VCaP (cell line): ENCODE measurements at regions not wholly inside any gene's neighbourhood (a gene's known extent, or its start where the extent isn't known, plus 50 kb on each side); places are given as distances from the start of the nearest gene placed in this dataset.

Experiments used
- H3K27ac ChIP-seq: fragments of 450-650 bp; 2 replicates; pipeline ENCODE4 v1.5.1; 2017
- CTCF ChIP-seq: fragments of 450-650 bp; conservative IDR thresholded peaks from 2 replicates; pipeline ENCODE4 v1.5.1; 2017; ENCODE audit warnings: mild to moderate bottlenecking, moderate library complexity

GRCh38 chr9:550333-550732 is 291.2 kb upstream of the DMRT1 start:
- TF ChIP-seq CTCF = no peak

DNA sequence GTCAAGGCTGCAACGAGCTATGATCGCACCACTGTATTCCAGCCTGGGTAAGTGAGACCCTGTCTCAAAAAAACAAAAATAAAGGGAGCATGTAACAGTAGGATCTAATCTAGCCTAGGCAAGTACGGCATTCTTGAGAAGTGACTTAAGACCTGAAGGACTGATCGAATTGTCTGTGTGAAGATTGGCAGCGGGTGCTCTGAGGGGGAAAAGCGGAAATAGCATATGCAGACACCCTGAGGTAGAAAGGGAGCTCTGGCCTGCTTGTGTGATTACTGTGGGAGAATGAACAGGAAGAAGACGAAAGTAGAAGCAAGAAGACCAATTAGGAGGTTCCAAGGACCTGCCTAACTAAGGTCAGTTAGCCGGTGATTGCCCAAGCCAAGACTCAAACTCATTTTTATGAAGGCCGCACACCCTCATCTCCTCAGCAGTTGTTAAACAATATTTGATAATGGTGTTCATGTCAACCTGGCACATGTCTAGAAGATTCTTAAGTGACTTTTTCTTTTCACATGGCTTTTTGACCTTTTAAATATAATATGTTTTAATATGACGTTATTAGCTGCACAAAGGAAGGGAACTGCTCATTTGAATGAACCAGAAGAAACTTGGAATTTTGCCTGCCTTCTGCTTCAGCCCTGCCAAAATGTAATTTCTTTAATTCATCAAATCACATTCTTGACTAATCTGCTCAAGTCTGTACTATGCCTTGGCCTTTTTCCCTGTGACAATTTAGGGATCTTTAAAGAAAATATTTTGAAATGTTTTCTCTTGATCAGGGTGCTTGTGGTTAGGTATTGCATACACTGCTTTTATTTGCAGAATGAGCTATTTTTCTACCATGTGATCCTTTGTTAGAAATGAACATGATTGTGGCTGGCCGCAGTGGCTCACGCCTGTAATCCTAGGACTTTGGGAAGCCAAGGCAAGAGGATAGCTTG is 289.2 kb upstream of the DMRT1 start:
- H3K27ac ChIP-seq = no peak overlapping the region
- TF ChIP-seq CTCF = no peak

More at GRCh38 chr9:550333-550732, 291.2 kb upstream of the DMRT1 start:
- H3K27ac ChIP-seq = no peak overlapping the region

- no peak overlapping the region for H3K27ac ChIP-seq
- no peak for TF ChIP-seq CTCF
Measured at GRCh38 chr9:555493-555892, 286.0 kb upstream of the DMRT1 start.

DNA sequence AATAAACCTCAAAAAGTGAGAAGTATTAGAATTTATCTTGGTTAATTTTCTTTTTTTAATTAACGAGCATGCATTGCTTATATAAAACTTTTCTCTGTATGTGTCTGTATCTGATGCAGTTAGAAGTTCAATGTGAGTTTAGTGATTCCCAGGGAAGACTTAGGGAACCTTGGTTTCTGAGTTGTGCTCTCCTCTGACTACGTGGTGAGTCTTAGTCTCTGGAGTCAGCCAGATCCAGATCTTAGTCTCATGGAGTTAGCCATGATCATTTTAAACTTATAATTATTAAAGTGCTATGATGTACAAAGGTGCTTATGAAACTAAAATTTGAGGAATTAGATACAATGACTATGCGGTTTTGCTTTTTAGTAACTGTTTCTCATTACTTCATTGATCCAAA is 285.3 kb upstream of the DMRT1 start:
- no peak for TF ChIP-seq CTCF
- no peak overlapping the region for H3K27ac ChIP-seq

DNA sequence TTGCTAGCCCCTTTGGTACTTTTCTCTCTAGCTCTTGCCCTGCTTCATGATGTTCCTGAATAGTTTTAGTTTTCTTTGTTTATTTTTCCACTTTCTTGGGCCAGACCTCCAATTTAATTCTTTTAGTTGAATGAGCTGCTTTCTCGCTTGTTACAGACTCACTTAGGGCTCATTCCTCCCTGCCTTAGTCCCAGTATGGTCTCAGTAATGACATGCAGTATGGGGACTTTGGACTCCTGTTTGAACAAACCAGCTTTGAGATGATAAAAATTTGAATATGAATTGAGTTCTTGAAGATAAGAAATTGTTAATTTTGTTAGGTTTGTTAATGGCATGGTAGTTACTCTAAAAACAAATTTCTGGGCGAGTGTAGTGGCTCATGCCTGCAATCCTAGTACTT is 284.8 kb upstream of the DMRT1 start:
- TF ChIP-seq CTCF = no peak
- no peak overlapping the region for H3K27ac ChIP-seq

DNA sequence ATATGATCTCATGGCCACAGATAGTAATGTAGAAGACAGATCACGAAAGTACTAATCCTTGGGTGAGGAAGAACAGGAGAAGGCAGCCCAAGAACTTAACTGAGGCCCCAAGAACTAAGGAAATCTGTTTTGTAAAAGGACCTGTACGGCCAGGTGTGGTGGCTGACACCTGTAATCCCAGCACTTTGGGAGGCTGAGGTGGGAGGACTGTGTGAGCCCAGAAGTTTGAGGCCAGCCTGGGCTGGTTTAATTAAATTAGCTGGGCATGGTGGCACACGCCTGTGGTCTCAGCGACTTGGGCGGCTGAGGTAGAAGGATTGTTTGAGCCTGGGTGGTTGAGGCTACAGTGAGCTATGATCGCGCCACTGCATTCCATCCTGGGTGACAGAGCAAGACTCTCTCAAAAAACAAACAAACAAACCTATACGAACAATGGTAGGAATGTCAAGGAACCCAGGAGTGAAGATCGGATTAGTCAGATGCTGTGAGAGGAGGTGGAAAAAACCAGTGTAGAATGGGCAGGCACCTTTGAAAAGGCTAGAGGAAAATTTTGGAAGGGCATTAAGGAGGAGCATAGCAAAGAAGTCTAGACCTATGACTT is 283.8 kb upstream of the DMRT1 start:
- H3K27ac ChIP-seq = no peak overlapping the region
- TF ChIP-seq CTCF = no peak

DNA sequence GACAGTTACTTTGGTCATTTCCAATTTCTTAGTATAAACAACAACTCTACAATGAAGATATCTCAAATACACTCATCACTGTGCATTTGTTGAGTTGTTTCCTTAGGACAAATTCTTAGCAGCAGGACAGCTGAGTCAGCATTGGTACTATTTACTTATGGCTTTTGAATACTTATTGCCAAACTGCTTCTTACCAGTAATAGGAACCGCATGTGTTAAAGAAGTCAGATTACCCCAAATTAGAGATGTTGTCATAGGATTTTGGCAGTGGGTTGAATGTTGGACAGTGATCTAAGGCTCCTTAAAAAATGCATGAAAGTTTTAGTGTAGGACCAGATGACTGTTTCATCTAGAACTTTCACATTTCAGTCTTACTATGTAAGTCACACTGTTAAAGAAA is 280.1 kb upstream of the DMRT1 start:
- TF ChIP-seq CTCF = no peak
- no peak overlapping the region for H3K27ac ChIP-seq
